ENCODE measurements at regions not wholly inside any gene's neighbourhood (a gene's known extent, or its start where the extent isn't known, plus 50 kb on each side); places are given as distances from the start of the nearest gene placed in this dataset.

- Mint-ChIP-seq H3K27me3 (ENCODE audit: insufficient read depth, unreplicated experiment) (no peaks in the 10 kb centered on the region), H3K27ac (ENCODE audit: unreplicated experiment) (no peak overlapping the region), H3K9me3 (ENCODE audit: unreplicated experiment) (no peaks in the 10 kb centered on the region), H3K4me3 (ENCODE audit: unreplicated experiment) (no peak overlapping the region), H3K4me1 (ENCODE audit: low read depth, unreplicated experiment) (no peaks in the 10 kb centered on the region), H3K36me3 (ENCODE audit: insufficient read depth, unreplicated experiment) (no peaks in the 10 kb centered on the region)
- ChIA-PET CTCF (no interaction called here), POLR2A (no interaction called here)
- no peaks in the 10 kb centered on the region for H3K36me3 ChIP-seq (ENCODE audit: control insufficient read depth, insufficient read depth, low read length)
- intact Hi-C loops (cut with micrococcal nuclease; ENCODE audit: unreplicated experiment) = no loop called here
- DNase-seq = no peak
- no peak for TF ChIP-seq CTCF (IDR thresholded peaks at IDR 0.05; ENCODE audit: insufficient read depth in 1 of 2, low read depth in 1 of 2, low read length in 1 of 2, severe bottlenecking in 1 of 2, unreplicated experiment in 1 of 2)
- no peaks in the 10 kb centered on the region for H3K4me1 ChIP-seq
- BruUV-seq (replicated peaks) = no TSS peak
- no peak overlapping the region for H3K4me3 ChIP-seq (ENCODE audit: low read depth, low read length)
- no peaks in the 10 kb centered on the region for H3K27me3 ChIP-seq (replicated peaks; ENCODE audit: control insufficient read depth, insufficient read depth, low read length)
- H3K9me3 ChIP-seq = no peaks in the 10 kb centered on the region; the same call in 1 of the 2 replicates
Measured at GRCh38 chr11:97641988-97642387, 1252.2 kb downstream of the JRKL start.

DNA sequence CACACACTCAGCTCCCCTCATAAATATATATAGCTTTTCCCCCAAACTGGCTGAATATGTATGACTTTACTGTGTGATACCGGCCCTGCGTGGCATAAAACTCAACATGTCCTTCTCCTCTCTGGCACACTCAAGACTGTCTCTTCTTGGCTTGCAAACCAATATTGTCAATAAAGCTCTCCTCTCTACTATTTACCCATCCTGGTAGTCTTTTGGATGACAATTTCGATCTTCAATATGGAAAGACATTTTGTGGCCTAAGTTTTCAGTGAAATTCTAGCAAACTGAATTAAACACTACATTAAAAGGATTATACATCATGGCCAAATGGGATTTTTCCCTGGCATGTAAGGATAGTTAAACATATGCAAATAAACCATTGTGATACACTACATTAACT, 1255.9 kb downstream of the JRKL start:
- Mint-ChIP-seq H3K27me3 (ENCODE audit: insufficient read depth, unreplicated experiment) (no peaks in the 10 kb centered on the region), H3K4me1 (ENCODE audit: low read depth, unreplicated experiment) (no peaks in the 10 kb centered on the region), H3K36me3 (ENCODE audit: insufficient read depth, unreplicated experiment) (no peaks in the 10 kb centered on the region), H3K4me3 (ENCODE audit: unreplicated experiment) (no peak overlapping the region), H3K9me3 (ENCODE audit: unreplicated experiment) (no peaks in the 10 kb centered on the region), H3K27ac (ENCODE audit: unreplicated experiment) (no peak overlapping the region)
- intact Hi-C loops (cut with micrococcal nuclease; ENCODE audit: unreplicated experiment) = no loop called here
- ChIA-PET CTCF (no interaction called here), POLR2A (no interaction called here)
- no TSS peak for BruUV-seq (replicated peaks)
- no peak overlapping the region for H3K4me3 ChIP-seq (ENCODE audit: low read depth, low read length)
- DNase-seq = no peak
- H3K4me1 ChIP-seq = no peaks in the 10 kb centered on the region
- no peak for TF ChIP-seq CTCF (IDR thresholded peaks at IDR 0.05; ENCODE audit: insufficient read depth in 1 of 2, low read depth in 1 of 2, low read length in 1 of 2, severe bottlenecking in 1 of 2, unreplicated experiment in 1 of 2)
- H3K9me3 ChIP-seq = 0 out of 2 replicates have a peak, but pooled peaks cover 3% of the 10 kb centered on the region
- no peaks in the 10 kb centered on the region for H3K27me3 ChIP-seq (replicated peaks; ENCODE audit: control insufficient read depth, insufficient read depth, low read length)
- H3K36me3 ChIP-seq (ENCODE audit: control insufficient read depth, insufficient read depth, low read length) = no peaks in the 10 kb centered on the region

DNA sequence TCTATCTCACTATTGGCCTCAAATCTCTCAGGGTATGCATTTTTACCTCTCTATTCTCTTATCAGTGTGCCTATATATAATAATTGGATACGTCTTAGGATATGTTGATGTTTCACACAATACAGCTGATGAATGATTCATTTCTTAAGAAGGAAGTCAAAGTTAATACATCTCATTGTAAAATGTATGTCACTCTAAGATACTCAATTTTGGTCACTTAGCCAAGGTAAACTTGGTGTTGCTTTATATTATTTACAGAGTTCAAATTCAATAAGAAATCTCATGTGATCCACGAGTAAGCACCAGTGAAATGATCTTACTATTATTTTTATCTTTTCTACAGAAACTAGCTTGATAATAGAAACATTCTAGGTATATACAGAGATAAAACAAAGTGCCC, 1266.5 kb downstream of the JRKL start:
- no TSS peak for BruUV-seq (replicated peaks)
- TF ChIP-seq CTCF (IDR thresholded peaks at IDR 0.05; ENCODE audit: insufficient read depth in 1 of 2, low read depth in 1 of 2, low read length in 1 of 2, severe bottlenecking in 1 of 2, unreplicated experiment in 1 of 2) = no peak
- Mint-ChIP-seq H3K4me1 (ENCODE audit: low read depth, unreplicated experiment) (no peaks in the 10 kb centered on the region), H3K4me3 (ENCODE audit: unreplicated experiment) (no peak overlapping the region), H3K36me3 (ENCODE audit: insufficient read depth, unreplicated experiment) (no peaks in the 10 kb centered on the region), H3K9me3 (ENCODE audit: unreplicated experiment) (no peaks in the 10 kb centered on the region), H3K27me3 (ENCODE audit: insufficient read depth, unreplicated experiment) (no peaks in the 10 kb centered on the region), H3K27ac (ENCODE audit: unreplicated experiment) (no peak overlapping the region)
- ChIA-PET CTCF (no interaction called here), POLR2A (no interaction called here)
- no peaks in the 10 kb centered on the region for H3K4me1 ChIP-seq
- no peak for DNase-seq
- intact Hi-C loops (cut with micrococcal nuclease; ENCODE audit: unreplicated experiment) = no loop called here
- no peak overlapping the region for H3K4me3 ChIP-seq (ENCODE audit: low read depth, low read length)
- H3K9me3 ChIP-seq = peaks cover 5% of the 10 kb centered on the region; the same call in 1 of the 2 replicates
- H3K36me3 ChIP-seq (ENCODE audit: control insufficient read depth, insufficient read depth, low read length) = no peaks in the 10 kb centered on the region
- no peaks in the 10 kb centered on the region for H3K27me3 ChIP-seq (replicated peaks; ENCODE audit: control insufficient read depth, insufficient read depth, low read length)
